GM12878 (cell line): ENCODE measurements at regions not wholly inside any gene's neighbourhood (a gene's known extent, or its start where the extent isn't known, plus 50 kb on each side); places are given as distances from the start of the nearest gene placed in this dataset.

Experiments
- ATAC-seq: fragments of 200-7000 bp; cut with Tn5 transposase; 3 replicates; pipeline ENCODE4 v1.9.1; 2020; ENCODE audit warnings: mild to moderate bottlenecking, moderate library complexity
- BruUV-seq: library from RNA; stranded (reverse); fragments of 400-500 nt; replicated peaks from 2 replicates; lab custom pipeline; 2021; lab: Mats Ljungman, UMichigan
- CTCF ChIA-PET: fragments of 300-600 bp; sonication (Branson Sonifier 250); formaldehyde crosslinking; extraction: SDS; loops from one replicate; lab custom pipeline; 2021; ENCODE audit warnings: inconsistent platforms; lab: Yijun Ruan, JAX
- POLR2A ChIA-PET: fragments of 350-600 bp; formaldehyde crosslinking; extraction: SDS; loops from one replicate; lab custom pipeline; 2021; ENCODE audit warnings: inconsistent platforms; lab: Charles Lee
- RAD21 ChIA-PET: fragments of 300-600 bp; sonication (Branson Sonifier 250); formaldehyde crosslinking; loops from one replicate; lab custom pipeline; 2023; ENCODE audit warnings: antibody characterized with exemption; ENCODE audit not compliant: unreplicated experiment; lab: Charles Lee
- SMC1A ChIA-PET: fragments of 300-600 bp; sonication (Branson Sonifier 250); formaldehyde crosslinking; loops from one replicate; lab custom pipeline; 2023; ENCODE audit not compliant: unreplicated experiment, uncharacterized antibody; lab: Charles Lee
- DNase-seq: peaks from one replicate; pipeline ENCODE4 v3.0.0-alpha.2; 2011; ENCODE audit warnings: low read depth, low spot score
- FAIRE-seq: peaks from 3 replicates; lab custom pipeline; 2011; peaks lifted over from hg19 to GRCh38; lab: Jason Lieb, UNC
- H2AFZ ChIP-seq: 2 replicates; pipeline ENCODE4 v1.6.0; 2011; ENCODE audit warnings: low read depth, low read length, control low read depth; ENCODE audit not compliant: control insufficient read depth
- H3K27ac ChIP-seq: 2 replicates; pipeline ENCODE4 v1.5.1; 2011; ENCODE audit warnings: control low read depth; ENCODE audit not compliant: control insufficient read depth, insufficient read depth
- H3K27me3 ChIP-seq, 2 experiments: replicated peaks in 1 of 2; 2 replicates each; pipeline versions ENCODE4 v1.6.0 to v1.6.1; 2011; ENCODE audit warnings: low read length in 1 of 2; ENCODE audit not compliant: control insufficient read depth in 2 of 2, insufficient read depth in 2 of 2
- H3K36me3 ChIP-seq, 2 experiments: 2 replicates each; pipeline ENCODE4 v1.5.1; 2011; ENCODE audit warnings: low read length in 1 of 2; ENCODE audit not compliant: control insufficient read depth in 2 of 2, insufficient read depth in 2 of 2
- H3K4me1 ChIP-seq: 2 replicates; pipeline ENCODE4 v1.6.1; 2011; ENCODE audit warnings: mild to moderate bottlenecking, low read length, moderate library complexity, mixed read lengths; ENCODE audit not compliant: control insufficient read depth, insufficient read depth
- H3K4me2 ChIP-seq: 2 replicates; pipeline ENCODE4 v1.6.0; 2011; ENCODE audit warnings: control low read depth; ENCODE audit not compliant: control insufficient read depth, insufficient read depth
- H3K4me3 ChIP-seq: fragments of 200-600 bp; sonication (generic); 2 replicates; pipeline ENCODE4 v1.5.1; 2016
- H3K79me2 ChIP-seq: 2 replicates; pipeline ENCODE4 v1.6.0; 2011; ENCODE audit warnings: low read length; ENCODE audit not compliant: control insufficient read depth, insufficient read depth
- H3K9ac ChIP-seq: 2 replicates; pipeline ENCODE4 v1.8.0; 2011; ENCODE audit warnings: low read length, control low read depth, mixed read lengths; ENCODE audit not compliant: control insufficient read depth, insufficient read depth
- H3K9me3 ChIP-seq: replicated peaks from 3 replicates; pipeline ENCODE4 v1.5.1; 2011; ENCODE audit warnings: mild to moderate bottlenecking, low read length; ENCODE audit not compliant: control insufficient read depth, insufficient read depth
- H4K20me1 ChIP-seq: 2 replicates; pipeline ENCODE4 v1.6.0; 2011; ENCODE audit not compliant: control insufficient read depth, insufficient read depth
- FOXM1 ChIP-seq: IDR thresholded peaks from 2 replicates; pipeline ENCODE4 v1.6.1; 2012; ENCODE audit warnings: low read depth, mild to moderate bottlenecking, inconsistent platforms, low read length, moderate library complexity
- GATAD2B ChIP-seq: fragments of 450-650 bp; conservative IDR thresholded peaks from 2 replicates; pipeline ENCODE4 v1.6.1; 2017; ENCODE audit warnings: low read depth, mild to moderate bottlenecking, moderate library complexity
- HSF1 ChIP-seq: fragments of 150-350 bp; IDR thresholded peaks from 2 replicates; pipeline ENCODE4 v1.6.1; 2014; ENCODE audit warnings: mild to moderate bottlenecking, low read depth, low read length
- IKZF1 ChIP-seq: fragments of 450-650 bp; conservative IDR thresholded peaks from 2 replicates; pipeline ENCODE4 v1.6.1; 2017; ENCODE audit warnings: antibody characterized with exemption, mild to moderate bottlenecking
- IKZF2 ChIP-seq, 2 experiments: fragments of 450-650 bp; IDR thresholded peaks; 2 replicates each; pipeline ENCODE4 v1.6.1; 2017; ENCODE audit warnings: mild to moderate bottlenecking in 2 of 2, moderate library complexity in 2 of 2
- KLF5 ChIP-seq: fragments of 450-650 bp; IDR thresholded peaks from 2 replicates; pipeline ENCODE4 v1.6.1; 2014; ENCODE audit warnings: mild to moderate bottlenecking; ENCODE audit not compliant: partially characterized antibody
- LARP7 ChIP-seq: fragments of 450-650 bp; IDR thresholded peaks from 2 replicates; pipeline ENCODE4 v1.6.1; 2017; ENCODE audit warnings: mild to moderate bottlenecking
- NRF1 ChIP-seq: conservative IDR thresholded peaks from 2 replicates; pipeline ENCODE4 v1.6.1; 2011; ENCODE audit warnings: mild to moderate bottlenecking, low read depth, low read length, improper control_type of control experiment
- POLR2A ChIP-seq: IDR thresholded peaks from 2 replicates; pipeline ENCODE4 v1.6.1; 2011; ENCODE audit warnings: low read depth, mild to moderate bottlenecking, low read length
- WGBS: methylation state at CpG from one replicate; pipeline ENCODE4 v1.1.6; 2016; ENCODE audit warnings: low lambda C conversion rate; ENCODE audit not compliant: insufficient replicate concordance, insufficient coverage; ENCODE audit errors: missing lambda C conversion rate; 5-methylcytosine and 5-hydroxymethylcytosine counted together
- in situ Hi-C: fragments of 300-500 bp; cut with MboI; formaldehyde crosslinking; loops from 9 replicates; pipeline ENCODE4 v1.14.3; 2018; ENCODE audit warnings: mixed read lengths
- intact Hi-C: fragments of 100-400 bp; cut with micrococcal nuclease; formaldehyde crosslinking; loops from one replicate; pipeline ENCODE4 v1.14.2; 2022; ENCODE audit not compliant: unreplicated experiment
- TF ChIP-seq, protein P1 (sequence below): fragments of 450-650 bp; IDR thresholded peaks from 2 replicates; pipeline ENCODE4 v1.6.1; 2017; ENCODE audit warnings: mild to moderate bottlenecking, moderate library complexity
- TF ChIP-seq, protein P2 (sequence below): fragments of 450-650 bp; IDR thresholded peaks from 2 replicates; pipeline ENCODE4 v1.6.1; 2014; ENCODE audit warnings: mild to moderate bottlenecking
- TF ChIP-seq, protein P3 (sequence below): fragments of 450-650 bp; IDR thresholded peaks from 2 replicates; pipeline ENCODE4 v1.6.1; 2016; ENCODE audit warnings: mild to moderate bottlenecking, moderate library complexity, borderline replicate concordance

- POLR2A ChIA-PET, result interaction anchor here (0.6 to 4.2 kb wide), 4 partner anchors 13 to 358 kb away, joined by 3 to 53 read pairs (median 18); no protein-coding TSS in a partner anchor
- H2AFZ ChIP-seq, result no peak overlapping the region
- peaks cover 9% of the 10 kb centered on the region; the same call in 1 of the 2 replicates for H4K20me1 ChIP-seq
- peak overlapping the region; percentile 95 for H3K4me3 ChIP-seq
- peak overlapping the region; percentile 82 for H3K4me2 ChIP-seq
- H3K27me3 ChIP-seq, result no peaks in the 10 kb centered on the region
- no peaks in the 10 kb centered on the region for H3K9me3 ChIP-seq
- no peaks in the 10 kb centered on the region for H3K36me3 ChIP-seq
- ATAC-seq (peak; percentile 27), FAIRE-seq (peak; percentile 69), DNase-seq (no peak)
- H3K27ac ChIP-seq, result peak overlapping the region; percentile 97
- peaks cover 67% of the 10 kb centered on the region for H3K79me2 ChIP-seq
- SMC1A ChIA-PET, result interaction anchor here (1.0 to 4.2 kb wide), 8 partner anchors 13 to 951 kb away, joined by 3 to 73 read pairs (median 4); partner anchors contain the start of gene GSE1
- in situ Hi-C loops (loop anchor here (10.0 to 25.0 kb wide), 2 partner anchors 448 to 944 kb away; partner anchors contain the start of gene COTL1), intact Hi-C loops (loop anchor here (5.0 to 10.0 kb wide), 2 partner anchors 112 to 201 kb away; no protein-coding TSS in a partner anchor)
- peaks cover 15% of the 10 kb centered on the region for H3K4me1 ChIP-seq
- WGBS, result 2% methylated on average over 36 of the region's 65 CpGs
- H3K9ac ChIP-seq, result peak overlapping the region; percentile 83
- CTCF ChIA-PET, result interaction anchor here (0.6 to 5.1 kb wide), 11 partner anchors 12 to 136 kb away, joined by 3 to 52 read pairs (median 5); no protein-coding TSS in a partner anchor
- RAD21 ChIA-PET, result interaction anchor here (0.6 to 4.5 kb wide), 11 partner anchors 12 to 353 kb away, joined by 3 to 85 read pairs (median 6); partner anchors contain the start of gene GSE1
- BruUV-seq, result no TSS peak
- TF ChIP-seq IKZF2 (IDR thresholded peaks at IDR 0.05) (peak; percentile 64 to 77; a peak in 3 of 4 replicates), POLR2A (no peak; the same call in none of the 2 replicates), NRF1 (no peak), IKZF1 (peak; percentile 74), LARP7 (0 out of 2 replicates have a peak, but pooled peaks have one; percentile 65), KLF5 (no peak), GATAD2B (peak; percentile 62), FOXM1 (no peak), HSF1 (no peak)
- TF ChIP-seq, protein P1, sequence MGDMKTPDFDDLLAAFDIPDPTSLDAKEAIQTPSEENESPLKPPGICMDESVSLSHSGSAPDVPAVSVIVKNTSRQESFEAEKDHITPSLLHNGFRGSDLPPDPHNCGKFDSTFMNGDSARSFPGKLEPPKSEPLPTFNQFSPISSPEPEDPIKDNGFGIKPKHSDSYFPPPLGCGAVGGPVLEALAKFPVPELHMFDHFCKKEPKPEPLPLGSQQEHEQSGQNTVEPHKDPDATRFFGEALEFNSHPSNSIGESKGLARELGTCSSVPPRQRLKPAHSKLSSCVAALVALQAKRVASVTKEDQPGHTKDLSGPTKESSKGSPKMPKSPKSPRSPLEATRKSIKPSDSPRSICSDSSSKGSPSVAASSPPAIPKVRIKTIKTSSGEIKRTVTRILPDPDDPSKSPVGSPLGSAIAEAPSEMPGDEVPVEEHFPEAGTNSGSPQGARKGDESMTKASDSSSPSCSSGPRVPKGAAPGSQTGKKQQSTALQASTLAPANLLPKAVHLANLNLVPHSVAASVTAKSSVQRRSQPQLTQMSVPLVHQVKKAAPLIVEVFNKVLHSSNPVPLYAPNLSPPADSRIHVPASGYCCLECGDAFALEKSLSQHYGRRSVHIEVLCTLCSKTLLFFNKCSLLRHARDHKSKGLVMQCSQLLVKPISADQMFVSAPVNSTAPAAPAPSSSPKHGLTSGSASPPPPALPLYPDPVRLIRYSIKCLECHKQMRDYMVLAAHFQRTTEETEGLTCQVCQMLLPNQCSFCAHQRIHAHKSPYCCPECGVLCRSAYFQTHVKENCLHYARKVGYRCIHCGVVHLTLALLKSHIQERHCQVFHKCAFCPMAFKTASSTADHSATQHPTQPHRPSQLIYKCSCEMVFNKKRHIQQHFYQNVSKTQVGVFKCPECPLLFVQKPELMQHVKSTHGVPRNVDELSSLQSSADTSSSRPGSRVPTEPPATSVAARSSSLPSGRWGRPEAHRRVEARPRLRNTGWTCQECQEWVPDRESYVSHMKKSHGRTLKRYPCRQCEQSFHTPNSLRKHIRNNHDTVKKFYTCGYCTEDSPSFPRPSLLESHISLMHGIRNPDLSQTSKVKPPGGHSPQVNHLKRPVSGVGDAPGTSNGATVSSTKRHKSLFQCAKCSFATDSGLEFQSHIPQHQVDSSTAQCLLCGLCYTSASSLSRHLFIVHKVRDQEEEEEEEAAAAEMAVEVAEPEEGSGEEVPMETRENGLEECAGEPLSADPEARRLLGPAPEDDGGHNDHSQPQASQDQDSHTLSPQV, result no peak
- TF ChIP-seq, protein P2, sequence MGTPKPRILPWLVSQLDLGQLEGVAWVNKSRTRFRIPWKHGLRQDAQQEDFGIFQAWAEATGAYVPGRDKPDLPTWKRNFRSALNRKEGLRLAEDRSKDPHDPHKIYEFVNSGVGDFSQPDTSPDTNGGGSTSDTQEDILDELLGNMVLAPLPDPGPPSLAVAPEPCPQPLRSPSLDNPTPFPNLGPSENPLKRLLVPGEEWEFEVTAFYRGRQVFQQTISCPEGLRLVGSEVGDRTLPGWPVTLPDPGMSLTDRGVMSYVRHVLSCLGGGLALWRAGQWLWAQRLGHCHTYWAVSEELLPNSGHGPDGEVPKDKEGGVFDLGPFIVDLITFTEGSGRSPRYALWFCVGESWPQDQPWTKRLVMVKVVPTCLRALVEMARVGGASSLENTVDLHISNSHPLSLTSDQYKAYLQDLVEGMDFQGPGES, result no peak
- TF ChIP-seq, protein P3, sequence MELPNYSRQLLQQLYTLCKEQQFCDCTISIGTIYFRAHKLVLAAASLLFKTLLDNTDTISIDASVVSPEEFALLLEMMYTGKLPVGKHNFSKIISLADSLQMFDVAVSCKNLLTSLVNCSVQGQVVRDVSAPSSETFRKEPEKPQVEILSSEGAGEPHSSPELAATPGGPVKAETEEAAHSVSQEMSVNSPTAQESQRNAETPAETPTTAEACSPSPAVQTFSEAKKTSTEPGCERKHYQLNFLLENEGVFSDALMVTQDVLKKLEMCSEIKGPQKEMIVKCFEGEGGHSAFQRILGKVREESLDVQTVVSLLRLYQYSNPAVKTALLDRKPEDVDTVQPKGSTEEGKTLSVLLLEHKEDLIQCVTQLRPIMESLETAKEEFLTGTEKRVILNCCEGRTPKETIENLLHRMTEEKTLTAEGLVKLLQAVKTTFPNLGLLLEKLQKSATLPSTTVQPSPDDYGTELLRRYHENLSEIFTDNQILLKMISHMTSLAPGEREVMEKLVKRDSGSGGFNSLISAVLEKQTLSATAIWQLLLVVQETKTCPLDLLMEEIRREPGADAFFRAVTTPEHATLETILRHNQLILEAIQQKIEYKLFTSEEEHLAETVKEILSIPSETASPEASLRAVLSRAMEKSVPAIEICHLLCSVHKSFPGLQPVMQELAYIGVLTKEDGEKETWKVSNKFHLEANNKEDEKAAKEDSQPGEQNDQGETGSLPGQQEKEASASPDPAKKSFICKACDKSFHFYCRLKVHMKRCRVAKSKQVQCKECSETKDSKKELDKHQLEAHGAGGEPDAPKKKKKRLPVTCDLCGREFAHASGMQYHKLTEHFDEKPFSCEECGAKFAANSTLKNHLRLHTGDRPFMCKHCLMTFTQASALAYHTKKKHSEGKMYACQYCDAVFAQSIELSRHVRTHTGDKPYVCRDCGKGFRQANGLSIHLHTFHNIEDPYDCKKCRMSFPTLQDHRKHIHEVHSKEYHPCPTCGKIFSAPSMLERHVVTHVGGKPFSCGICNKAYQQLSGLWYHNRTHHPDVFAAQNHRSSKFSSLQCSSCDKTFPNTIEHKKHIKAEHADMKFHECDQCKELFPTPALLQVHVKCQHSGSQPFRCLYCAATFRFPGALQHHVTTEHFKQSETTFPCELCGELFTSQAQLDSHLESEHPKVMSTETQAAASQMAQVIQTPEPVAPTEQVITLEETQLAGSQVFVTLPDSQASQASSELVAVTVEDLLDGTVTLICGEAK, result no peak
Observed at GRCh38 chr16:85556456-85557082, 56.6 kb upstream of the GSE1 start.
